HG03521 (cell line): ENCODE measurements at regions not wholly inside any gene's neighbourhood (a gene's known extent, or its start where the extent isn't known, plus 50 kb on each side); places are given as distances from the start of the nearest gene placed in this dataset.

Experiments
- ATAC-seq: cut with Tn5 transposase; IDR thresholded peaks from one replicate; pipeline ENCODE4 v1.9.1; 2021; ENCODE audit warnings: mild to moderate bottlenecking, moderate library complexity; ENCODE audit not compliant: unreplicated experiment

DNA sequence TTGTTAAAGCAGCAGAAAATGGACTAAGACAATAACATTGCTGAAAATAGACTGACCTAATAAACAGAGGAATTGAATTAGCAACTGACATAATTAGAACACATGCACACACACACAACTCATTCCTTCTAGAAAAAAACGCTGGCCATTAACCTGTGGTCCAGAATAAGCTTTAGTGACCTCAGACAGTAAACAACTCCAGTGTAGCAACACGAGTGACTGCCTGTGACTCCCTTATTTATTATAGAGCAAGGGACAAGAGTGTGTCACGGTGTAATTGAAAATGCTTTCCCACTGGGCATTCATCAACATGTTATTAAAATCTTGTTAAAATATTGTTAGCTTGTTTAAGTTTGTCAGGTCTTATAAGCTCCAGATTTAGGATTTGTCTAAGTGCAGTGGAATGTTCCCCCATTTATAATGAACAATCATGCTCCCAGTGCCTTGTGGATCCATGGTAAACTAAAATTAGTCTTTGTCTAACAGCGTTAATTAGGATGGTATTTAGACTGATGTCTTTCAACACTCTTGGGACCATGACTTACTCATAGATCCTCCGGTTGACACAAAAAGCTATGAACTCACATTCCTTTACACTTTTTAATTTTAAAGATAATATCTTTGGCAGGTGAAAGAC, 111.7 kb upstream of the IRS2 start:
- no peak for ATAC-seq

DNA sequence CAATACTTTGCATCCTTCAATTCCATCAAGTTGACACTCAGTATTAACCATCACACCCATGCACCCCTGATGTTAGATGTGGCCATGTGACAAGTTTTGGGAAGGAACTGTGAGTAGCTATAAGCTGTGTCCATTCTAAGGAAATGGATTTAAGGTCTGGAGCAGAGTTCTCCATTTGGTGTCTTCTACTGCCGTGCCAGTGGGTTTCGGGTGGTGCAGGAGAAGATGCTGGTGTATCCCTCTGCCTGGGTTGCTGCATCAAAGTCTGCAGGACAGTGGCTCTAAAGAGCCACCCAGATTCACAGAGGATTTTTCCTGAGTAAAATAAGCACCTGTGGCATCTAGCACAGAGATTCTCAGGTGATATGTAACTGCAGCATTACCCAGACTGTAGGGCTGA, 105.7 kb upstream of the IRS2 start:
- ATAC-seq = no peak

DNA sequence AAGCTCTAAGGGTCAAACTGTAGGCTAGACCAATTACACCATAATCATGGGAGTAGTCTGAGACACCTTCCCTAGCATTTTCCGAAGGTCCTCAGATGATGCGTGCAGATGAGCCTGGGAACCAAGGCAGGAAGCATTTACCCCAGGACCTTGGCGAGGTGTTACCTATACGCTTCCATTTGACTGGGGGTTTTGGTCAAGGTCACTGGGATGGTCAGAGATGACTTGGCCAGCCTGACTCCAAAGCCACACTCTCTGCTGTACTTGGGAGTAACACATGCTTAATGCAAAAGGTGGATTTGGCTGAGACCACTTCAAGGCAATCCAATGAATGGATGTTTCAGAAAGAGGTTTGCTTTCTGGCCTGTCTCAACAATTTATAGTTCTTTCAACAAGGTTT, 98.9 kb upstream of the IRS2 start:
- ATAC-seq = no peak

DNA sequence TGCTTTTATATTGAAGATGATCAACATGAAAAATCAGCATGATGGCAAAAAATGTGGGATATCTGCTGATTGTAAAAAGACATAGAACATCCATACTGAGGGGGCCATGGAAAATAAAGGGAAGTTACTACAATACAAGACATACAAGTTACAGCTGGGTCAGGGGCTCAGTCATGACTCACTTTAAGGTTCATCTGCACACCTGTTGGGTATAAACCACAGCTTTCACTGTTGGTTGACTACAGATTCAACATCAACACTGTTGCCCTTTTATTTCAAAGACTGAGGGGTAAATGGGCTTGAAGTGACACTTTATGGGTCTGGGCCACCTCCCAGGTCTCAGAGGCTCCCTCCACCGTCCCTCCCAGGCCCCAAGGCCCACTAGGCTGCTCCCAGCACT, 98.1 kb upstream of the IRS2 start:
- ATAC-seq = no peak

DNA sequence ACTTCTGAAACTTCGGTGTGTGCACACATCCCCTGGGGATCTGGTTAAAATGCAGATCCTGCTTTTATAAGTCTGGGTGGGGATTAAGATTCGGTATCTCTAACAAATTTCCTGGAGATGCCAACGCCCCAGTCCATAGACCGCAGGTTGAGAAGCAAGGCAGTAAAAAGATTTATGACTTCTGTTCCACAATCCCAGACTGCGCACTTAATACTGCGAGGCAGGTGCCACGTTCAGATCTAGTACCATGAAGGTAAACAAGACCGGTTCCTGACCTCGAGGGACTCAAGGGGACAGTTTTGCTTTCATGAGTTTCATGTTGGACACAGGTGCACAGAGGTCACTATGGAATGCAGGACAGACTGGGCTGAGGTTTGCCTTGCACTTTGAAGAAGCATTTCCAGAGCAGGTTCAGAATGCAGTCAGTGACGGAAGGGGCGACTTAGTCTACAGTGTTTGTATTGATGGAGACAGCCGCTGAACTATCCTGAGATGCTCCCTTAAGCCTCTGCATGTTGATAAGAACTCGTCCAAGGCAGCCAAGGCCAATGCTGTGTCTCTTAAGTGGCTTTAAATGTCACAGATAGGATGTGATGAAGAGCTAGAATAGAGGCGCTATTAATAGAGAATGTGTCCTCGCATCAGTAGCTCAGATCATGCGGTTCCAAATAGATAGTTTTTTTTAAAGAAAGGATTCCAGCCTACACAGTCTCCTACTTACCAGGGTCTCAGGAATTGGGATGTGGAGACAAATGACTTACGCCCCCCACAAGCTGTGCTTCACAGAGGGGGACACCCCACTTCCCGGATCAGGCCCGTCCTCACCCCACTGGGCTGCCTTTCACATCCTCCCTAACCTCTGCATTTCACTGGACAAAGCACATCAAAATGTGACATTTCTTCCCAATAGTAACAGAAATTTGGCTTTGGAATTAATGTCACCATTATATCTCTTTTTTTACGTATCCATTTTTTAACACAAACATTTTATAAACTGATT, 97.1 kb upstream of the IRS2 start:
- ATAC-seq = no peak

DNA sequence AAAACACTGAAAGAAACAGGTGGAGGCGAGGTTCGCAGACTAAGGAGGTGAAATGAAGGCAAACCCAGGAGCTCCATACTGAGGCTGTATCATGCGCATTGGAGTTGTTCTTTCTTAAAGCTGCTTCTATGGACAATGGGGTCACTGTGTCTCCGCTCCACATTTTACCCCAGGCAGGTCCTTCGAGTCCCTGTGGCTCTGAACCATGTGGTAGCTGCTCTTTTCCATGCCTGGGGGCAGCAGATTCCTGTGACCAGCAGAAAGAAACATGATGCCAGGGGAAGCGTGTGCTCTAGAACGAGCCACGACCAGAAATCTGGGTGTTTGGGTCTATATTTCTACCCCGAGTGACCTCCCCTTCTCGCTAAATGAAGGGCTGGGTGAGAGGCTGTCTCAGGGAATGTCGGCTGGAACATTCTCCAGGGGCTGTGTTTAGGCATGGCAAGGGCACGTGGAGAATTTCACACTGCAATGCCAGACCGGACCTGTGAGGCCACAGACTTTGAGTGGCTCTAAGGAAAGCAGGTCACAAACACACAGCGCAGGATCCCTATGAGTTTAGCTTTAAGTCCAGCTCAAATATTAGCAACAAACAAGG, 95.7 kb upstream of the IRS2 start:
- no peak for ATAC-seq

DNA sequence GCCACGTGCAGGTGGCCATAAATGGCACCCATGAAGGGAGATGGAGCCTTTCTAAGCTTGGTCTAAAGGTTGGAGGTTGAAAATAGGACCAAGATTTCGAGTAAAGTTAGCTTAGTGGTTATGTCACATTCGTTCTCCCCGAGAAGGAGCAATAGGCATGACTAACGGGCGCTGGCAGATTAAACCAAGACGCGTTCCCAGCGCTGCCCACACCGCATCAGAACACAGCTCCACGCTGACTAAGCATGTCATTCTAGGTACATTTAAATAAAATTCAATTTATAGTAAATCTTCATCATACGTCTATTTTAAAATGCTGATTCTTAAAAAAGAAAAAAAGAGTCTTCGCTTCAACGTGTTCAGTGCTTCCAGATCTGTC, 95.0 kb upstream of the IRS2 start:
- no peak for ATAC-seq

DNA sequence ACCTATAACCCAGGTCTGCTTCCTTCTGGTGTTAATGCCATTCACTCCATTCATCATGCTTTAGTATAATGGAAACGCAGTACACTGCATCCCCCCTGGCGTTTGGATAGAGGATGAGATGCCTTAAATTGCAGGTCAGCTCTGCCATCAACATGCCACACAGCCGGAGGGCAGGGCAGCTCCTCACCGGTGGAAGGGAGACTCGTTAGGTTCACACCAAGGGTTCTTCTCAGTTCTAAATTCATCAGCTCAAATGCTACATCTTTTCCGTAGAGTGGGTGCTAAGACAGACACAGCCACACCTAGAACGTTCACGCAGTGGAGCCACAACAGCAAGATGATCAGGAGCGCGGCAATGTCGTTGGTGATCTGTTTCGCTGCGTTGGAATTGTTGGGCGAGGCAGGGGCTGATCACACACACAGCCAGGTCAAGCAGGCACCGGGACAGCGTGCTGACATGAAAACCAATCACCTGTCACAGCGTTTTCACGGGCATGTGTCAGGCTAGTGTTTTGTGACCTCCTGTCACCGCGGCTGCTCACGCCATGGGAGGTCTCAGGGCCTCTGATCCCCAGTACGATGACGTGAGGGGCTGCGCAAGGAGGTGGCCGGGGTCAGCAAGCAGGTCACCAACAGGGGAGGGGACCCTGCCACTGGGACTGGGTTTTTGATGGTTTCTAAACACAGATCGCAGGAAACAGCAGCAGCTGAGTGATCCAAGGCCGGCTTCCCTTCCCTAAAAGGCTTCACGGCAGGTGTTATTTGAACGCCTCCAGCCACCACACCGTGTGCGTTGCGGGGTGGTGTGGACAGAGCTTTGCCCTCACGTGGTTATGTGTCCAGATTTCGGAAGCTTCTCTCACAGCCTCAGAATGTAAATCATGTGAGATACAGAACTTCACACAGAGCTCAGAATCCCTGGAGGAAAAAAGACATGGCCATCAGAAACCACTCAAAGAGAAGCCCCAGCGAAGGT, 94.3 kb upstream of the IRS2 start:
- no peak for ATAC-seq

DNA sequence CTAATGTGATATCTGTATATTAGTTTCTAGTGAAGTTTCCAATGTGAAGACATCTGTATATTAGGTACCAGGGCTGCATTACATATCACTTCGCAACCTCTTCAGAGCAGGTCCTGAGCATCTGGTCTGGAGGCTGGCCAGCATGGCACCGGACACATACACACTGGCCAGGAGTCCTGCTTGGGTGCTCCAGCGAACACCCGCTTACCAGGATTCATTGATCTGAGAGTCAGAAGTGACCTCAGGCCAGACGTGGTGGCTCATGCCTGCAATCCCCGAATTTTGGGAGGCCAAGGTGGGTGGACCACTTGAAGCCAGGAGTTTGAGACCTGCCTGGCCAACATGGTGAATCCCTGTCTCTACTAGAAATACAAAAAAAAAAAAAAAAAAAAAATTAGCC, 93.0 kb upstream of the IRS2 start:
- no peak for ATAC-seq

DNA sequence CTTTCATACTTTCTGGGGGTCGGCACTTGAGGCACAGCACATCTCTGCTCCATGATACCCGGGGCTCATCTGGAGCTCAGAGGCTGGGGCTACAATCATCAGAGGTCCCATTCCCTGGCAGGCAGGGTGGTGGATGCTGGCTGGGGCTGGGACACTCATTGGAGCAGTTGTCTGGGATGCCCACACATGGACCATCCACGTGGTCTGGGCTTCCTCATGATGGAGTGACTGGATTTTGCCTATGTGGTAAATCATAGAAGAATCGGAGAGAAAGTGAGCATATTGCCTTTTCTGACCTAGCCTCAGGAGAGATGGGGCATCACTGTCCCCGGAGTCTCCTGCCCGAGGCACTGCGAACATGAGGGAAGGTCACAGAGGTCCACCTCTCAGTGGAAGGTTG, 91.4 kb upstream of the IRS2 start:
- no peak for ATAC-seq

DNA sequence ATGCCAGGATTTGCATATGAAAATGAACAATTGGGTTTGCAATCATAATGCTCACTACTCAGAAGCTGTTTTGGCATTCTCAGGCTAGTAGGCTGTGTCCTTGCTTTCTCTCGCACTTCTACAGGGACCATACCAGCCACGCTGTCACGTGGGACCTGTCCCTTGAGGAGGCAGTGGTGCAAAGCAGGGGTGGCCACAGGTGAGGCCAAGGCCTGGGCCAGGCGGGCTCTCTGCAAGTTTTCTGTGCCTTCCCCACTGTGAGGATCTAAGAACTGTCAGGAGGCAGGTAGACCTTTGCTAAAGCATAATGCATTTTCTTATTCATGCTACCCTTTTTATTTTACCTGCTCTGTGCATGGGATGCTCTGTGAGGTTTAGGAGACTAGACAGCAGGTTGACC, 89.4 kb upstream of the IRS2 start:
- no peak for ATAC-seq

DNA sequence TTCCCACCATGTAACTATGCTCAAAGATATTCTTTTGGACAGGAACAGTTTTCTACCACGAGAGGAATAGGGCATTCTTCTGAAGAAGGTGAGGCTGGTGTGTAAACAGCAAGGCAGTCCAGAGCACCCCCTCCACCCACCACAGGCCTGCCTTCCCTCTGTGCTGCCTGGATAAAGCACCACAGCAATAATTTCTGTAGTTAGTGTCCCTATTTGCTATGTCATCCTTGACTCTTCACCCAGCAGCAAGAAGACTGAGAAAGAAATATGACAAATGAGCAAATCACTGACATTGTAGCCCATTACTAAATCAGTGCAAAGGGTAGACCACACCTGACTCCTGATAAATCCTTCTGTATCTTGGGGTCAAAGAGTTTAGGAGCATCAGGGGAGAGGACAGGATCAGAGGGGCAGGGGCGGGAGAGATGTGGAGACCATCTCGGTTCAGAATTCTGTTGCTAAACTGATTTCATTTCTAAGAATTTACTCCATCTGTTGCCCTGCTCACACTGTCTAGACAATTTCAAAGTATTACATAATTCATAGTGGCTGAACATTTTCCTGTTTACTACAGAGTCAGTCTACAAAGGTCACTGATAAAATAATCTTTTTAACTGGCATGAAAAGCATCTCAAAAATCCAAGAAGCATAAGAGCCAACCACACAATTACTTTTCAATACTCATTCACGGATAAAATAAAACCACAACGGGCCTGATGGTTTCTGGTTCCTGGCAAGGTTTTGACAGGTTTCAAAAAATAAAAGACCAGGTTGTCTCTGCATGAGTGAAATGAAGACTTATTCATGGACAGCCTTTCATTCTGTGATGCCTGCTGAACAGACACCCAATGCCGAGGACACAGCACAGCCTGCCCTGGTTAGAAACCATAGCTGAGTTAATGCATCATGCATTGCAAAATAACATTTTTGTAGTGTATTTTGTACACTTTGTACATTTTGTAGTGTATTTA, 88.4 kb upstream of the IRS2 start:
- no peak for ATAC-seq

DNA sequence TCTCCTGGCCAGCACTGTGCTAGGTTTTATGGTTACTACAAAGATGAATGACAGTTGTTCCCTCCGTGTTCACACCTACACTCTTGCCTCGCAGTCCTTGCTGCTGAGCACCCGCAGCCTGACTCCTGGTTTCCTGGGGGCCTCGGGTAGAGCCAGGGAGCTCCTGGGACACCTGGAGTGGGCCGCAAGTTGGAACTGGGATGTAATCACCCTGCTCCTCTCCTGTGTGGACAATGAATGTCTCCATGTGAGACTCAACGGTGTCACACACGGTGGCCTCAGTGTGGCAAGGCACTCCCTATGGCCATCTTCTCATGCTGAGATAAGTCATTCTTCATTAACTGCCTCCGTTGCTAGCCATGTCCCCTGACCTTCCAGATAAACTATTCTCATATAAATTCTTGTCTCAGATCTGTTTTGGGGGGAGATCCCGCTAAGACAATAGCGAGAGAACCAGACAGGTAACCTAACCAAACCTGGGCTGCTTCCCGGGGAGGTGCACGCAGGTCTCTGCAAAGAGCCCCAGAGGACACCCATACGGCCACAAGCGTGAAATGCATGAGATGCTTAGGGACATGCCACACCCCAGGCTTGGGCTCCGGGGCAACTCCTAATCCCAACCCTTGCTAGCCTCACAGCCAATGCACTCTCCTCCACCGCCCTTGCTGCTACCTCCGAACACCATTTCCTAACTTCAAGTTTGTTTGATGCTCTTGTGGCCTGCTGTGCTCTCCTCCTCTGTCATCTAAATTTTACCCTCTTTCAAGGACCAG, 87.2 kb upstream of the IRS2 start:
- no peak for ATAC-seq

DNA sequence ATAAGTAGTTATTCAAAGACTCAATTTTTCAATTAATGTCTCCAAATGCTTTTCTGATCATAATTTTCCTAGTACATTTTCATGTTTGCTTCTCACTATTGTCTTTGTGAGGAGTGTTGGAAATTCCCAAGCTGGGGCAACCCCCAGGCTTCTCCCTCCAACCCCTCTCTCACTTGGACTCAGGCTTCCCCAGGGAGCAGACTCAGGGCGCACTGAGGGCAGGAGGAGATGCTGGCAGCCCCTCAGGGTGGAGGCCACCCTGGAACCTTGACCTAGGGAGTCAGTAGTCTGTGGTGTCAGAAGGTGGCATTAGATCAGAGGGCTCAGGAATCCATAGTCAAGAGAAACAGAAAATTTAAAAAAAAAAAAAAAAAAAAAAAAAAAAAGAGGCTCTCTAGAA, 86.5 kb upstream of the IRS2 start:
- ATAC-seq = no peak

DNA sequence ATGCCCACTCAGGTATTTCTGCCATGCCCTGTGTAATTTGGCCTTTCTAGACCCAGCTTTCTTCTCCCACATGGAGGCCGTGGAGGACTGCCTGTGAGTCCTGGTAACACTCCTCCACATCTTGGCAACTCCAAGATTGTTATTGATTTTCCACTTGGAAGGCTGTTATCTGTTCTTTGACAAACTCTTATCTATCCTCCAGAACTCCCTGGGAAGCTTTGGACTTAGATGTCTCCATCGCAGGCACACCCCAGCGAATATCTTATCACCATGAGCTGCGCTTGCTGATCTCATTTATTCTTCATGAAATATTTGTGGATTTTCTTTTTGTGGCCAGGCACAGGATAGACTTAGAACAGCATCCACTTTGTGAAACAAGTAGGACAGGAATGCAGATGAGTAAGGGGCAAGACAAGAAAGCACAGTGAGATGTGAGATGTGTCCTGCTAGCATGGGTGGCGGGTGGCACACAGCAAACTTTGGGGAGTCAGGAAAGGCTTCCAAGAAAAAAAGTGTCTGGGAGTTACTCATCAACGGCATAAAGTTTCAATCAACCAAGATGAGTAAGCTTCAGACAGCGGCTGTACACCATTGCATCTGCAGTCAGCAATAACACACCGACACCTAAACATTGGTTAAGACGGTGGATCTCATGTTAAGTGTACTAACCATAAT, 84.5 kb upstream of the IRS2 start:
- no peak for ATAC-seq

DNA sequence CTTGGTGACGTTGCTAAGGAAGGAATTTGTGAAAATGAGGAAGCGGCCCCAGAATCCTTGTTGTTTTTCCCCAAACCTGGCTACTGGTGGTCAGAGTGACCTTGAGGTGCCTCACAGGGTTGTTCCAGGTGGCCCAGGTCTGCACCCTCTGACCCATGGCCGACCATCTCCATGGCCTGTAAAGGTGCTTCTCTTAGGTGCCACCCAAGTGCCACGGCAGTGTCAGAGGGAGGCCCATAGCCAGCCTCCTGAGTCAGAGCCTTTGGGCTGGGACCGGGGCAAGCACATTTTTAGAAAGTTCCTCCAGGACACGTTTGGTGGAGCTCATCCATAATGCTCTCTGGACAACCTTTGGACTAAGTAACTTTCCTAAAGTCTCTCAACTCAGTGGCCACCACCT, 83.9 kb upstream of the IRS2 start:
- no peak for ATAC-seq

DNA sequence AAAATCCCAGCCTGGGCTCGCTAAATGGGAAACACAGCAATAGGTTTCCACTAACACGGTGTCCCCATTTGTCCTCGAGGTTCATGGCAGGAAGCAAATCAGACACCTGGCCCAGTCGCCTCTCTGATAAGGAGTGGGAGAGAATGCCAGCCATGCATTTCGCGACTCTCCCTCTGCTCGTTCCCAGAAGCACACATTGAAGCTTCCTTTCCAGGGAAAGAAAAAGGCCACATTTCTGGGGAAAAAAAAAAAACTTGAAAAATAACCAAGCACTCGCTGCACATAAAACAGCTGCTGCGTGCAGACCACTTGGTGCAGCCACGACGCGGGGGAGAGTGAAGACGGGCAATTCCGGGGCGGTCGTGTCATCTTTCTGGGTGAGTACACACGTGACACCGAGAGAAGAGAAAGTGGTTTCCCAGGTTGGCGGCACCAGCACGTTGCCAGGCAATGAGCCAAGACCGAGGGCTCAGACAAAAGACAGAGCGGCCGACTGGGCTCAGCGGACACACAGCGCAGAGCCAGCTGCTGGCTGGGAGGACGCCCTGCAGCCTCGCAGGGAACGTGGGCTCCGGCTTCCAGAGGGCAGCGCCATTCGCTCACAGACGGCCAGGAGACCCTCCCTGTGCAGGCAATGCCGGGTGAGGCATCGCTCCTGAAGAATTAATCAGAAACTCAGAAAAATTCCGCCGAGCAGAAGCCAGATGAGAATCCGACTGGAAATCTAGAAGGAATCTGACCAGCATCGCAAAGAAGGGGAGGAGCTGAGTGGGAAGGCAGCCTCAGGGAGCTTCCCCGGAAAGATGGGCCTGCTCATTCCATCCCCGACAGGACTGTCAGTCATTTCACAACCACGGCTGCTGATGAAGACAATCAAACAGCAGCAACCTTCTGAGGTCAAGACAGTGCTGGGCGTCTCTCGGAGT, 83.2 kb upstream of the IRS2 start:
- no peak for ATAC-seq
